HPDE6-E6E7 (cell line): ENCODE measurements at regions not wholly inside any gene's neighbourhood (a gene's known extent, or its start where the extent isn't known, plus 50 kb on each side); places are given as distances from the start of the nearest gene placed in this dataset.
A peak's percentile ranks its signal among the peaks of the same experiment; 100 is the strongest.

Experiments
- DNase-seq: peaks from one replicate; pipeline ENCODE4 v3.0.0; 2011; ENCODE audit warnings: missing footprints; ENCODE audit errors: extremely low spot score

DNA sequence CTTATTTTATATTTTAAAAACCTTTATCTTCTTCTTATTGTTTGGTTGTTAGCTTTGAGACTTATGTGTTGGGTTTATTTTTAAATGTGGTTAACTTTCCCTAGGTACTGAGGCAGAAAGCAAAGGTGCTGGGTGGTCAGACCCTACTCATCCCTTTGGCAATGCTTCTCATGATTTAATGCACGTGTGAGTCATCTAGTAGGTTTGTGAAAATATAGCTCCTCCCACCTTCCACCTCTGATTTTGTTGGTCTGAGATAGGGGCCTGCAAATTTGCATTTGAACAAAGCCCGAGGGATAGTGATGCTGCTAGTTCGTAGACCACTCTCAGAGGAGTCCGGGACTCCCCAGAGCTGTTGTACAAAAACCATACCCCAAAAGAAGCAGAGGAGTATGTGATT lies 771.3 kb upstream of the ARGLU1 start:
- peak; percentile 4 for DNase-seq

GRCh38 chr13:107332188-107332587 lies 764.3 kb upstream of the ARGLU1 start:
- no peak for DNase-seq

GRCh38 chr13:107331359-107331758 lies 763.4 kb upstream of the ARGLU1 start:
- DNase-seq: no peak

DNA sequence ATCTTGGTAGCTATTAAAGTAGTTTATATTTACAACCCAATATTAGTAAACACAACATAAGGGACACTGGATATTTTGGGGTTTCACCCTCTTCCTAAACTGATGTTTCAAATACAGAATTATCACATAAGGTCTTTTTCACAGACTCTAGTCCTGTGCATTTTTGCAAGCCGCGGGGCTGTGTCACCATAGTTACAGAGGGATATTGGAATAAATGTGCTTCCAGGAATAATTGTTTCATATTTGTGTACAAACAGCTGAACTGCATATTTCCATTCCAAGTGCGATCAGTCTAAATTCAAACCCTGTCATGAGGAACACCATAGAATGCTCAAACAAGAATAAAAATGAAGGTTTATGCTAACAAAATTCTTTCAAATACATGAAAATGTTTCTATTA lies 762.5 kb upstream of the ARGLU1 start:
- DNase-seq: no peak

- DNase-seq: no peak
Observed at GRCh38 chr13:107329991-107330390, 762.1 kb upstream of the ARGLU1 start.

GRCh38 chr13:107324416-107325204 lies 756.7 kb upstream of the ARGLU1 start:
- no peak for DNase-seq

GRCh38 chr13:107322228-107322627 lies 754.3 kb upstream of the ARGLU1 start:
- DNase-seq: peak; percentile 19

DNA sequence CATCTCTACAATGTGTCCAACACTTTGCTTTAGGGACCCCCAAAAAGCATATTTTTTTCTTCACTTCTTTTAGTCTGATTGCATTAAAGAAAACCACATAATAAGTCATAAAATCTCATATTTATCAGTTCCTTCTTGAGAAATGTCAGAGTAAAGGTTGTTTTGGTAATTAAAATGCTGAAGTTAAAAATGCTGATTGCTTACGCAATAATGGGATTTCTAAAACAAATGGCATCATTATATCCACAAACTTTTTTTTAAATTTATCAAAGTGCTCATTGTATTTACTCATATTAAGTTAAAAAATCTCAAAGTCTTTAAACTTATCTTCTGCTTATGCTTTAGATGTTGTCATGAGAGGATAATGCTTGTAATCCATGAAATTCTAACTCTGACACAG lies 737.2 kb upstream of the ARGLU1 start:
- no peak for DNase-seq

GRCh38 chr13:107301724-107302374 lies 733.9 kb upstream of the ARGLU1 start:
- DNase-seq: no peak

DNA sequence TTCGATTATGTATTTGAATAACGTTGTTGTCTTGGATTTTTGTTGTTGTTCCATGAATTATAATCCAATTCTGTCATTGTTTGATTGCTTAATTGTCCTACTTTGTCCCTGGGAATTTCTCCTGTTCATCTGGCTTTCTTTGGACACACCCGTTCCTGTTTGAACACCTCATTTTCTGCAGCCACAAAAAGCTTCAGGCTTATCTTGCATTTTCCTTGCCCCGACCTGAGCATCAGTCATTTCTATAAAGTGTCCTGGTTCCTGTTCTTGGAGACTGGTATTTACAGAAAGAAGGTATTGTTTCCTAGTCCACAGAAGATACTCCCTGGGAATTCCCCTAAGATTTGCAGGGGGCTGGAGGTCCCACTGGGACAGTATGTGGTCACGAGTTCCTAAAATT lies 731.8 kb upstream of the ARGLU1 start:
- no peak for DNase-seq

- DNase-seq: peak; percentile 60
Observed at GRCh38 chr13:107296804-107297203, 728.9 kb upstream of the ARGLU1 start.

DNA sequence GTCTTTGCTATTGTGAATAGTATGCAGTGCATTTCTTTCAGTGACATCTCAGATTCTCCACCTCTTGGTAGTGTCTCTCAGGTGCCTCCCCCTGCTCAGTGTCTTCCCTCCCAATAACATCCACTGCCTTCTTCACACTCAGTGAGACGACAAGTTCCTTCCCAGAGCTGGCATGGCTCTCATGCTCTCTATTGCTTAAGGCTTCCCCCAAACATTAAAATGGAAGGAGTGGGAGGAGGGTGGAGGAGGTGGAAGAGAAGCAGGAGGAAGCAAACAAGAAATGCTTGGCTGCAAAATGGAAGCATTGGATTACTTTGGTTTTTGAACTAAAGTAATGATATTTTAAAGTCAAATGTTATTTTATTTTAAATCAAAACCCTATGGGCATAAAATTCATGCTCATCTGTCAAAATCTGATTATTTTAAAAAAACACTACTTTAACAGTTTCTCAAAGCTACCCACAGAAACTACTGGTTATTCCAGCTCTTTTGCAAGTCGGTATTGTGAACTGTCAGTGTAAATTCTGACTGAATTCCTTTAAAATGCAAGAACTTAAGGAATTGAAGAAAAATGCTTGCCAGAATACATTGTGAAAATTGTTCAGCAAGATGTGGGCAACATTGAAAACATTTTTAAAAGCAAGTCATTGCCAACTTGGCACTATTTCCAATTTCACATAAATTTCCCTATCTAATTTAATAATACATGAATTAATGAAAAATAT lies 727.6 kb upstream of the ARGLU1 start:
- no peak for DNase-seq

- DNase-seq: no peak
Observed at GRCh38 chr13:107293924-107294323, 726.0 kb upstream of the ARGLU1 start.

DNA sequence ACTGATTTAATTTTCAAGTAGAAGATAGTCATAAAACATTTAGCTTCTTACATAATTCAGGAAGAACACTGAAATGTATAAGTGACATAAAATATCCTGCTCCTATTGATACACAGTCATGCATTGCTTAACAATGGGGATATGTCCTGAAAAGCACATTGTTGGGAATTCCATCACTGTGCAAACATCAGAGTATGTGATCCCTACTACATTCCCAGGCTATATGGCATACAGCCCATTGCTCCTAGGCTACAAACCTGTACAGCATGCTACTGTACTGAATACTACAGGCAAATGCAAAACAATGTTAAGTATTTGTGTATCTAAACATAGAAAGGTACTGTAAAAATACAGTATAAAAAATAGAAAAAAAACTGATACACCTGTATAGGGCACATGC lies 723.9 kb upstream of the ARGLU1 start:
- DNase-seq: no peak

GRCh38 chr13:107289540-107289939 lies 721.6 kb upstream of the ARGLU1 start:
- DNase-seq: no peak

- DNase-seq: no peak
Observed at GRCh38 chr13:107284173-107284572, 716.2 kb upstream of the ARGLU1 start.

GRCh38 chr13:107277911-107278310 lies 710.0 kb upstream of the ARGLU1 start:
- no peak for DNase-seq

GRCh38 chr13:107276936-107277335 lies 709.0 kb upstream of the ARGLU1 start:
- no peak for DNase-seq

GRCh38 chr13:107275945-107276614 lies 708.1 kb upstream of the ARGLU1 start:
- DNase-seq: peak; percentile 28

DNA sequence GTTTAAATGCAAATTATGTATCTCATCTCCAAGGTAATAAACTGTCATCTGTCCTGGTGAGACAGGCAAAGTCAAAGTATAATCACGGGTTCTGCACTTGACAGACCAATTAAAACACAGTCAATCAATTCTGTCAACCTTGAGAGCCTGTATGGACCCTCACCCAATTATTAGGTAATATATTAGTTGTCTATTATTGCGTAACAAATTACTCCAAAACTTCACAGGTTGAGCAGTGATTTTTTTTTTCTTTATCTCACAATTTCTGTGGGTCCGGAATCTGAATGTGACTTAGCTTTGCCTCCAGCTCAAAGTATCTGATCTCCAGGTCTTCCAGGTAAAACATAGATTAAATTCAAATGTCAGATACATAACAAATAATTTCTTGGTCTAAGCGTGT lies 707.4 kb upstream of the ARGLU1 start:
- no peak for DNase-seq

DNA sequence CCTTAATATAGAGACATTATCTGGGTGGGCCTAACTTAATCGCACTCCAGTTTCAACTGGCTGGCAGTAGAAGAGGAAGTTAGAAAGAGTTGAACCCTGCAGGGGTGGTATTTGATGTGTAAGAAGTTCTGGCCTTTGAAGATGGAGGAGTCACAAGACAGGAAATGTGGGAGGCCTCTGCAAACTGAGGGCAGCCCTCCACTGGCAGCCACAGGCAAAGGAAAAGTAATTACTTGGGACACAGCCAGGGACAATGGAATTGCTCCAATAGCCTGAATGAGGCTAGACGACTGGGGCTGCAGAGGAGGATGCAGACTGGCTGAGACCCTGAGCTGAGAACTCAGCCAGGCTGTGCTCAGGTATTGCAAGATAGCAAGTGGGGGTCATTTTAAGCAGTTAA lies 703.3 kb upstream of the ARGLU1 start:
- DNase-seq: no peak

DNA sequence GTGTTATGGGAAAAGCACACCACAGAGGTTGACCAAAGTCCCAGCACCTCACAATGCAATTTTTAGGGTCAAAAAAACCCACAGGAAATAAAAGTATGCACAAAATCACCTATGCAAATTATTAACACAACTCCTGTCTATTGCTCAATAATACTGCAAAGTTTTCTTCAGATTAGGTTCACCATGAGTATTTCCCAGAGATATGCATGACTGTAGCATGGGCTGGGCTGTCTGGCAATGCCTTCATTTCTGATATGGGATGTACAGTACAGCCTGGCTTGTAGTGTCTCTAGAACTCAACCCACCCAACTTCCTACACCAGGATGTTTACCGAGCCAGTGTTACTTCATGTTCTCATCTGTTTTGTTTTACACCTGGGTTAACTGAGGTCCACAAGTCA lies 698.7 kb upstream of the ARGLU1 start:
- DNase-seq: no peak
